GM12878 (cell line): ENCODE measurements at regions not wholly inside any gene's neighbourhood (a gene's known extent, or its start where the extent isn't known, plus 50 kb on each side); places are given as distances from the start of the nearest gene placed in this dataset.

Source experiments
- ATAC-seq: fragments of 200-7000 bp; cut with Tn5 transposase; 3 replicates; pipeline ENCODE4 v1.9.1; 2020; ENCODE audit warnings: mild to moderate bottlenecking, moderate library complexity
- BruUV-seq: library from RNA; stranded (reverse); fragments of 400-500 nt; replicated peaks from 2 replicates; lab custom pipeline; 2021; lab: Mats Ljungman, UMichigan
- CTCF ChIA-PET: fragments of 300-600 bp; sonication (Branson Sonifier 250); formaldehyde crosslinking; extraction: SDS; loops from one replicate; lab custom pipeline; 2021; ENCODE audit warnings: inconsistent platforms; lab: Yijun Ruan, JAX
- POLR2A ChIA-PET: fragments of 350-600 bp; formaldehyde crosslinking; extraction: SDS; loops from one replicate; lab custom pipeline; 2021; ENCODE audit warnings: inconsistent platforms; lab: Charles Lee
- RAD21 ChIA-PET: fragments of 300-600 bp; sonication (Branson Sonifier 250); formaldehyde crosslinking; loops from one replicate; lab custom pipeline; 2023; ENCODE audit warnings: antibody characterized with exemption; ENCODE audit not compliant: unreplicated experiment; lab: Charles Lee
- SMC1A ChIA-PET: fragments of 300-600 bp; sonication (Branson Sonifier 250); formaldehyde crosslinking; loops from one replicate; lab custom pipeline; 2023; ENCODE audit not compliant: unreplicated experiment, uncharacterized antibody; lab: Charles Lee
- DNase-seq: peaks from one replicate; pipeline ENCODE4 v3.0.0-alpha.2; 2011; ENCODE audit warnings: low read depth, low spot score
- FAIRE-seq: peaks from 3 replicates; lab custom pipeline; 2011; peaks lifted over from hg19 to GRCh38; lab: Jason Lieb, UNC
- H2AFZ ChIP-seq: 2 replicates; pipeline ENCODE4 v1.6.0; 2011; ENCODE audit warnings: low read depth, low read length, control low read depth; ENCODE audit not compliant: control insufficient read depth
- H3K27ac ChIP-seq: 2 replicates; pipeline ENCODE4 v1.5.1; 2011; ENCODE audit warnings: control low read depth; ENCODE audit not compliant: control insufficient read depth, insufficient read depth
- H3K27me3 ChIP-seq, 2 experiments: replicated peaks in 1 of 2; 2 replicates each; pipeline versions ENCODE4 v1.6.0 to v1.6.1; 2011; ENCODE audit warnings: low read length in 1 of 2; ENCODE audit not compliant: control insufficient read depth in 2 of 2, insufficient read depth in 2 of 2
- H3K36me3 ChIP-seq, 2 experiments: 2 replicates each; pipeline ENCODE4 v1.5.1; 2011; ENCODE audit warnings: low read length in 1 of 2; ENCODE audit not compliant: control insufficient read depth in 2 of 2, insufficient read depth in 2 of 2
- H3K4me1 ChIP-seq: 2 replicates; pipeline ENCODE4 v1.6.1; 2011; ENCODE audit warnings: mild to moderate bottlenecking, low read length, moderate library complexity, mixed read lengths; ENCODE audit not compliant: control insufficient read depth, insufficient read depth
- H3K4me2 ChIP-seq: 2 replicates; pipeline ENCODE4 v1.6.0; 2011; ENCODE audit warnings: control low read depth; ENCODE audit not compliant: control insufficient read depth, insufficient read depth
- H3K4me3 ChIP-seq: fragments of 200-600 bp; sonication (generic); 2 replicates; pipeline ENCODE4 v1.5.1; 2016
- H3K79me2 ChIP-seq: 2 replicates; pipeline ENCODE4 v1.6.0; 2011; ENCODE audit warnings: low read length; ENCODE audit not compliant: control insufficient read depth, insufficient read depth
- H3K9ac ChIP-seq: 2 replicates; pipeline ENCODE4 v1.8.0; 2011; ENCODE audit warnings: low read length, control low read depth, mixed read lengths; ENCODE audit not compliant: control insufficient read depth, insufficient read depth
- H3K9me3 ChIP-seq: replicated peaks from 3 replicates; pipeline ENCODE4 v1.5.1; 2011; ENCODE audit warnings: mild to moderate bottlenecking, low read length; ENCODE audit not compliant: control insufficient read depth, insufficient read depth
- H4K20me1 ChIP-seq: 2 replicates; pipeline ENCODE4 v1.6.0; 2011; ENCODE audit not compliant: control insufficient read depth, insufficient read depth
- CBX3 ChIP-seq: fragments of 200-600 bp; sonication (generic); IDR thresholded peaks from 2 replicates; pipeline ENCODE4 v1.6.1; 2016; ENCODE audit warnings: low read depth, borderline replicate concordance
- CREB1 ChIP-seq: IDR thresholded peaks from 2 replicates; pipeline ENCODE4 v1.6.1; 2012; ENCODE audit warnings: low read depth, mild to moderate bottlenecking, inconsistent platforms
- KDM1A ChIP-seq: fragments of 200-600 bp; sonication (generic); IDR thresholded peaks from 2 replicates; pipeline ENCODE4 v1.6.1; 2016; ENCODE audit warnings: borderline replicate concordance
- PAX5 ChIP-seq: IDR thresholded peaks from 2 replicates; pipeline ENCODE4 v1.6.1; 2011; ENCODE audit warnings: low read depth, low read length, borderline replicate concordance
- RAD51 ChIP-seq: fragments of 450-650 bp; IDR thresholded peaks from 2 replicates; pipeline ENCODE4 v1.6.1; 2016; ENCODE audit warnings: moderate library complexity, mild to moderate bottlenecking, inconsistent platforms
- SMARCA5 ChIP-seq: fragments of 450-650 bp; IDR thresholded peaks from 2 replicates; pipeline ENCODE4 v1.6.1; 2017; ENCODE audit warnings: mild to moderate bottlenecking
- SREBF2 ChIP-seq: IDR thresholded peaks from 2 replicates; pipeline ENCODE4 v1.6.1; 2012; ENCODE audit warnings: mild to moderate bottlenecking, low read length
- ZNF384 ChIP-seq: IDR thresholded peaks from 2 replicates; pipeline ENCODE4 v1.6.1; 2012; ENCODE audit warnings: low read depth, mild to moderate bottlenecking, low read length, improper control_type of control experiment, borderline replicate concordance
- ZZZ3 ChIP-seq: IDR thresholded peaks from 2 replicates; pipeline ENCODE4 v1.6.1; 2011; ENCODE audit warnings: low read depth; ENCODE audit not compliant: control insufficient read depth, insufficient read length
- WGBS: methylation state at CpG from one replicate; pipeline ENCODE4 v1.1.6; 2016; ENCODE audit warnings: low lambda C conversion rate; ENCODE audit not compliant: insufficient replicate concordance, insufficient coverage; ENCODE audit errors: missing lambda C conversion rate; 5-methylcytosine and 5-hydroxymethylcytosine counted together
- in situ Hi-C: fragments of 300-500 bp; cut with MboI; formaldehyde crosslinking; loops from 9 replicates; pipeline ENCODE4 v1.14.3; 2018; ENCODE audit warnings: mixed read lengths
- intact Hi-C: fragments of 100-400 bp; cut with micrococcal nuclease; formaldehyde crosslinking; loops from one replicate; pipeline ENCODE4 v1.14.2; 2022; ENCODE audit not compliant: unreplicated experiment
- TF ChIP-seq, protein P1 (sequence below): fragments of 450-650 bp; IDR thresholded peaks from 2 replicates; pipeline ENCODE4 v1.6.1; 2018; ENCODE audit warnings: borderline replicate concordance, mild to moderate bottlenecking; ENCODE audit not compliant: partially characterized antibody
- TF ChIP-seq, protein P2 (sequence below): fragments of 450-650 bp; IDR thresholded peaks from 2 replicates; pipeline ENCODE4 v1.6.1; 2017; ENCODE audit warnings: low read depth, mild to moderate bottlenecking, moderate library complexity

DNA sequence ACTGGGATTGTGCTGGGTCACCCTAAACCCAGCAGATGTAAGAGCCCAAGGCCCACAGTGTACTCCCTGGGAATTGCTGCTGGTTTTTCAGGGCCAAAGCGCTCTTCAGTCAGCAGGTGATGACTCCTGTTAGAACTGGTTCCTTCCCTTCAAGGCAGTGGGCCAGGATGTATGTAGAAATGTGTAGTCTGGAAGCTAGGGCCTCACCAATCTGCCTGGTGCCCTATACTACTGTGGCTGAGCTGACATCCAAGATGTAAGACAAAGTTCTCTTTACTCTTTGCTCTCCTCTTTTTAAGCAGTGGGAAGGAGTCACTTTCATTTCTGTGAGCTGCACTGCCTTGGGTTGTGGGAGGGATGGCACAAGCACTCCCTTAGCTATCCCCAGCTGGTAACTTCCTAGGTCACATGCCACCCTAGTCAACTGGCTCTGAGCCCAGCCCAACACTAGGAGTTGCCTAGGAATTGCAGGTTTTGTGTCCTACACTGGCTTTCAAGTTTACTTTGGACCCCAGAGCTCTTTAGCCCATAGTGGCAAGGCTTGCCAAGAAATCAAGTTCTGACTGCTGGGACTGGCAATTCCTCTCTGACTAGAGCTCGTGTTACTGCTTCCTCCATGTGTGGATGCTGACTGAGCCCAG, 249.2 kb downstream of the C12orf50 start:
- Histone ChIP-seq H3K36me3 (no peaks in the 10 kb centered on the region), H3K9ac (no peak overlapping the region), H3K4me3 (no peak overlapping the region), H3K4me2 (no peak overlapping the region), H3K27me3 (no peaks in the 10 kb centered on the region), H3K27ac (no peak overlapping the region), H4K20me1 (no peaks in the 10 kb centered on the region), H3K79me2 (no peaks in the 10 kb centered on the region), H3K4me1 (no peaks in the 10 kb centered on the region), H2AFZ (no peak overlapping the region), H3K9me3 (no peaks in the 10 kb centered on the region)
- ATAC-seq, result no peak
- in situ Hi-C loops, result no loop called here
- no peak for DNase-seq
- no TSS peak for BruUV-seq
- intact Hi-C loops, result no loop called here
- WGBS, result 0% methylated on average over 2 of the region's 2 CpGs
- TF ChIP-seq PAX5 (no peak), RAD51 (no peak), SMARCA5 (no peak), SREBF2 (no peak)
- TF ChIP-seq, protein P1, sequence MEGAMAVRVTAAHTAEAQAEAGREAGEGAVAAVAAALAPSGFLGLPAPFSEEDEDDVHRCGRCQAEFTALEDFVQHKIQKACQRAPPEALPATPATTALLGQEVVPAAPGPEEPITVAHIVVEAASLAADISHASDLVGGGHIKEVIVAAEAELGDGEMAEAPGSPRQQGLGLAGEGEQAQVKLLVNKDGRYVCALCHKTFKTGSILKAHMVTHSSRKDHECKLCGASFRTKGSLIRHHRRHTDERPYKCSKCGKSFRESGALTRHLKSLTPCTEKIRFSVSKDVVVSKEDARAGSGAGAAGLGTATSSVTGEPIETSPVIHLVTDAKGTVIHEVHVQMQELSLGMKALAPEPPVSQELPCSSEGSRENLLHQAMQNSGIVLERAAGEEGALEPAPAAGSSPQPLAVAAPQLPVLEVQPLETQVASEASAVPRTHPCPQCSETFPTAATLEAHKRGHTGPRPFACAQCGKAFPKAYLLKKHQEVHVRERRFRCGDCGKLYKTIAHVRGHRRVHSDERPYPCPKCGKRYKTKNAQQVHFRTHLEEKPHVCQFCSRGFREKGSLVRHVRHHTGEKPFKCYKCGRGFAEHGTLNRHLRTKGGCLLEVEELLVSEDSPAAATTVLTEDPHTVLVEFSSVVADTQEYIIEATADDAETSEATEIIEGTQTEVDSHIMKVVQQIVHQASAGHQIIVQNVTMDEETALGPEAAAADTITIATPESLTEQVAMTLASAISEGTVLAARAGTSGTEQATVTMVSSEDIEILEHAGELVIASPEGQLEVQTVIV, result no peak
- no peak for FAIRE-seq
- ChIA-PET CTCF (no interaction called here), RAD21 (no interaction called here), SMC1A (interaction anchor here (1.6 kb wide), 1 partner anchor 9 kb away, joined by 3 read pairs; no protein-coding TSS in a partner anchor), POLR2A (no interaction called here)

DNA sequence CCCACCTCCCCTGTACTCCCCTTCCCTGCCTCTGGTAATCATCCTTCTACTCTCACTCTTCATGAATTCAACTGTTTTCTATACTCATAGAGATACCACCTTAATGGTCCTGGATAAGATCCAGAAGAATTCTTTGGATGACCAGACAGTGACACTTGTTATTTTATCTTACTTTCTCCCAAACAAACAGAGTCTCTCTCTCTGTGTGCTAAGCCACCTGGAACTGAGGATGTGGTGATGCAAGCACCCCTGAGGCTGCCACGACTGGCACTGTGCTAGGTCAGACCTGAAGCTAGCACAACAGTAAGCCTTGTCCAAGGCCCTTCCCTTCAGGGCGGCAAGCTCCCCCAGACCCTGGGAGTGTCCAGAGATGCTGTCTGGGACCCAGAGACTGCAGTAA, 250.2 kb downstream of the C12orf50 start:
- Histone ChIP-seq H3K27me3 (no peaks in the 10 kb centered on the region), H3K4me1 (no peaks in the 10 kb centered on the region), H3K36me3 (no peaks in the 10 kb centered on the region), H2AFZ (no peak overlapping the region), H3K9ac (no peak overlapping the region), H3K4me3 (no peak overlapping the region), H3K4me2 (no peak overlapping the region), H3K79me2 (no peaks in the 10 kb centered on the region), H3K9me3 (no peaks in the 10 kb centered on the region), H3K27ac (no peak overlapping the region), H4K20me1 (no peaks in the 10 kb centered on the region)
- no peak for ATAC-seq
- ChIA-PET RAD21 (no interaction called here), SMC1A (interaction anchor here (1.6 kb wide), 1 partner anchor 8 kb away, joined by 3 read pairs; no protein-coding TSS in a partner anchor), CTCF (no interaction called here), POLR2A (no interaction called here)
- intact Hi-C loops, result no loop called here
- BruUV-seq, result no TSS peak
- in situ Hi-C loops, result no loop called here
- no peak for DNase-seq
- WGBS, result 38% methylated on average over 2 of the region's 2 CpGs
- FAIRE-seq, result no peak
- TF ChIP-seq PAX5 (no peak), ZZZ3 (no peak), CBX3 (no peak), CREB1 (no peak), ZNF384 (no peak), KDM1A (no peak)
- TF ChIP-seq, protein P1, result no peak
- TF ChIP-seq, protein P2, sequence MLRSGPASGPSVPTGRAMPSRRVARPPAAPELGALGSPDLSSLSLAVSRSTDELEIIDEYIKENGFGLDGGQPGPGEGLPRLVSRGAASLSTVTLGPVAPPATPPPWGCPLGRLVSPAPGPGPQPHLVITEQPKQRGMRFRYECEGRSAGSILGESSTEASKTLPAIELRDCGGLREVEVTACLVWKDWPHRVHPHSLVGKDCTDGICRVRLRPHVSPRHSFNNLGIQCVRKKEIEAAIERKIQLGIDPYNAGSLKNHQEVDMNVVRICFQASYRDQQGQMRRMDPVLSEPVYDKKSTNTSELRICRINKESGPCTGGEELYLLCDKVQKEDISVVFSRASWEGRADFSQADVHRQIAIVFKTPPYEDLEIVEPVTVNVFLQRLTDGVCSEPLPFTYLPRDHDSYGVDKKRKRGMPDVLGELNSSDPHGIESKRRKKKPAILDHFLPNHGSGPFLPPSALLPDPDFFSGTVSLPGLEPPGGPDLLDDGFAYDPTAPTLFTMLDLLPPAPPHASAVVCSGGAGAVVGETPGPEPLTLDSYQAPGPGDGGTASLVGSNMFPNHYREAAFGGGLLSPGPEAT, result no peak
